GM12878 (cell line): ENCODE measurements at regions not wholly inside any gene's neighbourhood (a gene's known extent, or its start where the extent isn't known, plus 50 kb on each side); places are given as distances from the start of the nearest gene placed in this dataset.

ENCODE experiments used
- ATAC-seq: fragments of 200-7000 bp; cut with Tn5 transposase; 3 replicates; pipeline ENCODE4 v1.9.1; 2020; ENCODE audit warnings: mild to moderate bottlenecking, moderate library complexity
- BruUV-seq: library from RNA; stranded (reverse); fragments of 400-500 nt; replicated peaks from 2 replicates; lab custom pipeline; 2021; lab: Mats Ljungman, UMichigan
- CTCF ChIA-PET: fragments of 300-600 bp; sonication (Branson Sonifier 250); formaldehyde crosslinking; extraction: SDS; loops from one replicate; lab custom pipeline; 2021; ENCODE audit warnings: inconsistent platforms; lab: Yijun Ruan, JAX
- POLR2A ChIA-PET: fragments of 350-600 bp; formaldehyde crosslinking; extraction: SDS; loops from one replicate; lab custom pipeline; 2021; ENCODE audit warnings: inconsistent platforms; lab: Charles Lee
- RAD21 ChIA-PET: fragments of 300-600 bp; sonication (Branson Sonifier 250); formaldehyde crosslinking; loops from one replicate; lab custom pipeline; 2023; ENCODE audit warnings: antibody characterized with exemption; ENCODE audit not compliant: unreplicated experiment; lab: Charles Lee
- SMC1A ChIA-PET: fragments of 300-600 bp; sonication (Branson Sonifier 250); formaldehyde crosslinking; loops from one replicate; lab custom pipeline; 2023; ENCODE audit not compliant: unreplicated experiment, uncharacterized antibody; lab: Charles Lee
- DNase-seq: peaks from one replicate; pipeline ENCODE4 v3.0.0-alpha.2; 2011; ENCODE audit warnings: low read depth, low spot score
- FAIRE-seq: peaks from 3 replicates; lab custom pipeline; 2011; peaks lifted over from hg19 to GRCh38; lab: Jason Lieb, UNC
- H2AFZ ChIP-seq: 2 replicates; pipeline ENCODE4 v1.6.0; 2011; ENCODE audit warnings: low read depth, low read length, control low read depth; ENCODE audit not compliant: control insufficient read depth
- H3K27ac ChIP-seq: 2 replicates; pipeline ENCODE4 v1.5.1; 2011; ENCODE audit warnings: control low read depth; ENCODE audit not compliant: control insufficient read depth, insufficient read depth
- H3K27me3 ChIP-seq, 2 experiments: replicated peaks in 1 of 2; 2 replicates each; pipeline versions ENCODE4 v1.6.0 to v1.6.1; 2011; ENCODE audit warnings: low read length in 1 of 2; ENCODE audit not compliant: control insufficient read depth in 2 of 2, insufficient read depth in 2 of 2
- H3K36me3 ChIP-seq, 2 experiments: 2 replicates each; pipeline ENCODE4 v1.5.1; 2011; ENCODE audit warnings: low read length in 1 of 2; ENCODE audit not compliant: control insufficient read depth in 2 of 2, insufficient read depth in 2 of 2
- H3K4me1 ChIP-seq: 2 replicates; pipeline ENCODE4 v1.6.1; 2011; ENCODE audit warnings: mild to moderate bottlenecking, low read length, moderate library complexity, mixed read lengths; ENCODE audit not compliant: control insufficient read depth, insufficient read depth
- H3K4me2 ChIP-seq: 2 replicates; pipeline ENCODE4 v1.6.0; 2011; ENCODE audit warnings: control low read depth; ENCODE audit not compliant: control insufficient read depth, insufficient read depth
- H3K4me3 ChIP-seq: fragments of 200-600 bp; sonication (generic); 2 replicates; pipeline ENCODE4 v1.5.1; 2016
- H3K79me2 ChIP-seq: 2 replicates; pipeline ENCODE4 v1.6.0; 2011; ENCODE audit warnings: low read length; ENCODE audit not compliant: control insufficient read depth, insufficient read depth
- H3K9ac ChIP-seq: 2 replicates; pipeline ENCODE4 v1.8.0; 2011; ENCODE audit warnings: low read length, control low read depth, mixed read lengths; ENCODE audit not compliant: control insufficient read depth, insufficient read depth
- H3K9me3 ChIP-seq: replicated peaks from 3 replicates; pipeline ENCODE4 v1.5.1; 2011; ENCODE audit warnings: mild to moderate bottlenecking, low read length; ENCODE audit not compliant: control insufficient read depth, insufficient read depth
- H4K20me1 ChIP-seq: 2 replicates; pipeline ENCODE4 v1.6.0; 2011; ENCODE audit not compliant: control insufficient read depth, insufficient read depth
- BCL3 ChIP-seq: IDR thresholded peaks from 2 replicates; pipeline ENCODE4 v1.6.1; 2011; ENCODE audit warnings: borderline replicate concordance, low read depth, mild to moderate bottlenecking, moderate library complexity, low read length; ENCODE audit not compliant: insufficient read depth, poor library complexity, severe bottlenecking
- ETV6 ChIP-seq, 2 experiments: fragments of 450-650 bp in 1 of 2; IDR thresholded peaks in 1 of 2; conservative IDR thresholded peaks in 1 of 2; 2 replicates each; pipeline ENCODE4 v1.6.1; 2014; ENCODE audit warnings: antibody characterized with exemption in 1 of 2, borderline replicate concordance in 1 of 2, low read depth in 1 of 2, mild to moderate bottlenecking in 1 of 2, moderate library complexity in 1 of 2
- HDAC2 ChIP-seq: fragments of 200-600 bp; sonication (generic); IDR thresholded peaks from 2 replicates; pipeline ENCODE4 v1.6.1; 2017
- HDAC6 ChIP-seq: fragments of 200-600 bp; sonication (generic); IDR thresholded peaks from one replicate; pipeline ENCODE4 v1.8.0; 2017; ENCODE audit warnings: antibody characterized with exemption; ENCODE audit not compliant: unreplicated experiment
- IRF5 ChIP-seq: fragments of 450-650 bp; IDR thresholded peaks from 2 replicates; pipeline ENCODE4 v1.6.1; 2017; ENCODE audit warnings: borderline replicate concordance
- JUND ChIP-seq: IDR thresholded peaks from 2 replicates; pipeline ENCODE4 v1.6.1; 2012; ENCODE audit warnings: low read depth, mild to moderate bottlenecking, low read length, improper control_type of control experiment, moderate library complexity
- NBN ChIP-seq: fragments of 450-650 bp; IDR thresholded peaks from 2 replicates; pipeline ENCODE4 v1.6.1; 2016
- NFIC ChIP-seq: IDR thresholded peaks from 2 replicates; pipeline ENCODE4 v1.6.1; 2012; ENCODE audit warnings: low read depth, mild to moderate bottlenecking, inconsistent platforms, low read length, moderate library complexity
- RCOR1 ChIP-seq: conservative IDR thresholded peaks from 2 replicates; pipeline ENCODE4 v1.6.1; 2012; ENCODE audit warnings: low read depth, low read length, improper control_type of control experiment
- SMC3 ChIP-seq: IDR thresholded peaks from 2 replicates; pipeline ENCODE4 v1.6.1; 2011; ENCODE audit warnings: low read length, improper control_type of control experiment, borderline replicate concordance
- SRF ChIP-seq, 2 experiments: IDR thresholded peaks; 2 replicates each; pipeline ENCODE4 v1.6.1; 2011; ENCODE audit warnings: low read depth in 2 of 2, low read length in 2 of 2, mild to moderate bottlenecking in 1 of 2, moderate library complexity in 1 of 2
- STAT1 ChIP-seq: fragments of 450-650 bp; conservative IDR thresholded peaks from 2 replicates; pipeline ENCODE4 v1.6.1; 2014; ENCODE audit warnings: antibody characterized with exemption, mild to moderate bottlenecking
- ZBED1 ChIP-seq: IDR thresholded peaks from 2 replicates; pipeline ENCODE4 v1.6.1; 2016; ENCODE audit warnings: borderline replicate concordance
- WGBS: methylation state at CpG from one replicate; pipeline ENCODE4 v1.1.6; 2016; ENCODE audit warnings: low lambda C conversion rate; ENCODE audit not compliant: insufficient replicate concordance, insufficient coverage; ENCODE audit errors: missing lambda C conversion rate; 5-methylcytosine and 5-hydroxymethylcytosine counted together
- in situ Hi-C: fragments of 300-500 bp; cut with MboI; formaldehyde crosslinking; loops from 9 replicates; pipeline ENCODE4 v1.14.3; 2018; ENCODE audit warnings: mixed read lengths
- intact Hi-C: fragments of 100-400 bp; cut with micrococcal nuclease; formaldehyde crosslinking; loops from one replicate; pipeline ENCODE4 v1.14.2; 2022; ENCODE audit not compliant: unreplicated experiment
- TF ChIP-seq, protein P1 (sequence below): fragments of 450-650 bp; IDR thresholded peaks from 2 replicates; pipeline ENCODE4 v1.6.1; 2018; ENCODE audit warnings: borderline replicate concordance, mild to moderate bottlenecking; ENCODE audit not compliant: partially characterized antibody
- TF ChIP-seq, protein P2 (sequence below): fragments of 450-650 bp; formaldehyde crosslinking; IDR thresholded peaks from 2 replicates; pipeline ENCODE4 v1.4.0; 2022; ENCODE audit warnings: mild to moderate bottlenecking, moderate library complexity

DNA sequence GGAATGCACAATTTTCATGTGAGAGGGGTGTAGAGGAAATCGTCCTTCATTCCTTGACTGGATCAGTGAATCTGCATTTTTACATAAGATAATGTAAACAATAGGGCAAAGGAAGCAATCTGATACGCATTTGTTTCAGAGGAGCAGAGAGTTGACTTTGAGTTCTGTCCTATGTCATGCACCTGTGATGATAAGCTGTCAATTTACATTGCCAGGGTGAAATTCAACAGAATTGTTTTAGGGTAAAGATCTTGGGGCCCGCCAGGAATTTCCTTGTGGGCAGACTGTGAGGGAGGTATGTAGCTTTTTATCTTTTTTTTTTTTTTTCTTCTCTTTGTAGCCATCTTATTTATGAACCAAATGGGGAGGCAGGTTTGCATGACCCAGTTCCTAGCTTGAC is 58.3 kb upstream of the LARP1 start:
- Histone ChIP-seq H3K4me1 (no peaks in the 10 kb centered on the region), H3K27ac (no peak overlapping the region), H3K36me3 (no peaks in the 10 kb centered on the region), H2AFZ (no peak overlapping the region), H3K27me3 (no peaks in the 10 kb centered on the region), H3K9ac (no peak overlapping the region), H3K4me2 (no peak overlapping the region), H3K4me3 (no peak overlapping the region), H3K79me2 (no peaks in the 10 kb centered on the region), H3K9me3 (no peaks in the 10 kb centered on the region), H4K20me1 (no peaks in the 10 kb centered on the region)
- BruUV-seq = no TSS peak
- DNase-seq (no peak), ATAC-seq (no peak), FAIRE-seq (no peak)
- POLR2A ChIA-PET = no interaction called here
- in situ Hi-C loops = no loop called here
- CTCF ChIA-PET = no interaction called here
- intact Hi-C loops = no loop called here
- RAD21 ChIA-PET = no interaction called here
- SMC1A ChIA-PET = interaction anchor here (1.4 kb wide), 1 partner anchor 11 kb away, joined by 3 read pairs; no protein-coding TSS in a partner anchor
- 47% methylated on average over 3 of the region's 3 CpGs for WGBS
- no peak for TF ChIP-seq RCOR1
- no peak for TF ChIP-seq BCL3
- no peak for TF ChIP-seq SRF (IDR thresholded peaks at IDR 0.05; ENCODE audit: low read depth in 2 of 2, low read length in 2 of 2)
- TF ChIP-seq JUND = no peak
- TF ChIP-seq, protein P1, sequence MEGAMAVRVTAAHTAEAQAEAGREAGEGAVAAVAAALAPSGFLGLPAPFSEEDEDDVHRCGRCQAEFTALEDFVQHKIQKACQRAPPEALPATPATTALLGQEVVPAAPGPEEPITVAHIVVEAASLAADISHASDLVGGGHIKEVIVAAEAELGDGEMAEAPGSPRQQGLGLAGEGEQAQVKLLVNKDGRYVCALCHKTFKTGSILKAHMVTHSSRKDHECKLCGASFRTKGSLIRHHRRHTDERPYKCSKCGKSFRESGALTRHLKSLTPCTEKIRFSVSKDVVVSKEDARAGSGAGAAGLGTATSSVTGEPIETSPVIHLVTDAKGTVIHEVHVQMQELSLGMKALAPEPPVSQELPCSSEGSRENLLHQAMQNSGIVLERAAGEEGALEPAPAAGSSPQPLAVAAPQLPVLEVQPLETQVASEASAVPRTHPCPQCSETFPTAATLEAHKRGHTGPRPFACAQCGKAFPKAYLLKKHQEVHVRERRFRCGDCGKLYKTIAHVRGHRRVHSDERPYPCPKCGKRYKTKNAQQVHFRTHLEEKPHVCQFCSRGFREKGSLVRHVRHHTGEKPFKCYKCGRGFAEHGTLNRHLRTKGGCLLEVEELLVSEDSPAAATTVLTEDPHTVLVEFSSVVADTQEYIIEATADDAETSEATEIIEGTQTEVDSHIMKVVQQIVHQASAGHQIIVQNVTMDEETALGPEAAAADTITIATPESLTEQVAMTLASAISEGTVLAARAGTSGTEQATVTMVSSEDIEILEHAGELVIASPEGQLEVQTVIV = no peak
- TF ChIP-seq STAT1 = no peak
- TF ChIP-seq NBN = no peak
- TF ChIP-seq HDAC2 = no peak
- TF ChIP-seq, protein P2, sequence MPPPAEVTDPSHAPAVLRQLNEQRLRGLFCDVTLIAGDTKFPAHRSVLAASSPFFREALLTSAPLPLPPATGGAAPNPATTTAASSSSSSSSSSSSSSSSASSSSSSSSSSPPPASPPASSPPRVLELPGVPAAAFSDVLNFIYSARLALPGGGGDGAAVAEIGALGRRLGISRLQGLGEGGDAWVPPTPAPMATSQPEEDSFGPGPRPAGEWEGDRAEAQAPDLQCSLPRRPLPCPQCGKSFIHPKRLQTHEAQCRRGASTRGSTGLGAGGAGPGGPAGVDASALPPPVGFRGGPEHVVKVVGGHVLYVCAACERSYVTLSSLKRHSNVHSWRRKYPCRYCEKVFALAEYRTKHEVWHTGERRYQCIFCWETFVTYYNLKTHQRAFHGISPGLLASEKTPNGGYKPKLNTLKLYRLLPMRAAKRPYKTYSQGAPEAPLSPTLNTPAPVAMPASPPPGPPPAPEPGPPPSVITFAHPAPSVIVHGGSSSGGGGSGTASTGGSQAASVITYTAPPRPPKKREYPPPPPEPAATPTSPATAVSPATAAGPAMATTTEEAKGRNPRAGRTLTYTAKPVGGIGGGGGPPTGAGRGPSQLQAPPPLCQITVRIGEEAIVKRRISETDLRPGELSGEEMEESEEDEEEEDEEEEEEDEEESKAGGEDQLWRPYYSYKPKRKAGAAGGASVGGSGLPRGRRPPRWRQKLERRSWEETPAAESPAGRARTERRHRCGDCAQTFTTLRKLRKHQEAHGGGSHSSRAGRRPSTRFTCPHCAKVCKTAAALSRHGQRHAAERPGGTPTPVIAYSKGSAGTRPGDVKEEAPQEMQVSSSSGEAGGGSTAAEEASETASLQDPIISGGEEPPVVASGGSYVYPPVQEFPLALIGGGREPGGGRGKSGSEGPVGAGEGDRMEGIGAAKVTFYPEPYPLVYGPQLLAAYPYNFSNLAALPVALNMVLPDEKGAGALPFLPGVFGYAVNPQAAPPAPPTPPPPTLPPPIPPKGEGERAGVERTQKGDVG (CRISPR knock-in tag) = no peak
- TF ChIP-seq ZBED1 = no peak
- TF ChIP-seq SMC3 = no peak
- TF ChIP-seq IRF5 = no peak
- TF ChIP-seq NFIC = no peak
- no peak for TF ChIP-seq HDAC6
- TF ChIP-seq ETV6 (conservative IDR thresholded peaks at IDR 0.05 in 1 of 2, IDR thresholded peaks at IDR 0.05 in 1 of 2; ENCODE audit: borderline replicate concordance in 1 of 2, low read depth in 1 of 2) = no peak
